CD4-positive, alpha-beta T cell treated with Interleukin-6 at 100 ng/mL for 8 hours (primary cell): ENCODE measurements at regions not wholly inside any gene's neighbourhood (a gene's known extent, or its start where the extent isn't known, plus 50 kb on each side); places are given as distances from the start of the nearest gene placed in this dataset.
A peak's percentile ranks its signal among the peaks of the same experiment; 100 is the strongest.

Experiments used
- DNase-seq: peaks from one replicate; pipeline ENCODE4 v3.0.0-alpha.2; 2020; ENCODE audit warnings: mixed read lengths, low spot score

- DNase-seq: no peak
Measured at GRCh38 chr2:447902-448665, 160.2 kb upstream of the ALKAL2 start.

- DNase-seq: no peak
Measured at GRCh38 chr2:446963-447530, 159.2 kb upstream of the ALKAL2 start.

GRCh38 chr2:446303-446874 lies 158.5 kb upstream of the ALKAL2 start:
- no peak for DNase-seq

GRCh38 chr2:445896-446295 lies 158.0 kb upstream of the ALKAL2 start:
- DNase-seq: no peak

GRCh38 chr2:444937-445884 lies 157.3 kb upstream of the ALKAL2 start:
- DNase-seq: peak; percentile 12

GRCh38 chr2:443741-444140 lies 155.8 kb upstream of the ALKAL2 start:
- no peak for DNase-seq

GRCh38 chr2:443216-443615 lies 155.3 kb upstream of the ALKAL2 start:
- no peak for DNase-seq

- DNase-seq: no peak
Measured at GRCh38 chr2:441258-442022, 153.5 kb upstream of the ALKAL2 start.

- DNase-seq: no peak
Measured at GRCh38 chr2:440403-440740, 152.5 kb upstream of the ALKAL2 start.

- DNase-seq: no peak
Measured at GRCh38 chr2:439556-440402, 151.9 kb upstream of the ALKAL2 start.

- no peak for DNase-seq
Measured at GRCh38 chr2:439077-439476, 151.2 kb upstream of the ALKAL2 start.

- peak; percentile 82 for DNase-seq
Measured at GRCh38 chr2:437756-438393, 150.0 kb upstream of the ALKAL2 start.

- DNase-seq: no peak
Measured at GRCh38 chr2:437180-437579, 149.3 kb upstream of the ALKAL2 start.

GRCh38 chr2:436205-436604 lies 148.3 kb upstream of the ALKAL2 start:
- DNase-seq: no peak

- no peak for DNase-seq
Measured at GRCh38 chr2:434625-435024, 146.7 kb upstream of the ALKAL2 start.

- no peak for DNase-seq
Measured at GRCh38 chr2:433216-433615, 145.3 kb upstream of the ALKAL2 start.

- DNase-seq: no peak
Measured at GRCh38 chr2:430291-431040, 142.6 kb upstream of the ALKAL2 start.

GRCh38 chr2:429575-430254 lies 141.8 kb upstream of the ALKAL2 start:
- peak; percentile 38 for DNase-seq

GRCh38 chr2:429142-429541 lies 141.3 kb upstream of the ALKAL2 start:
- no peak for DNase-seq
